Mammary epithelial cell (primary cell): ENCODE measurements at regions not wholly inside any gene's neighbourhood (a gene's known extent, or its start where the extent isn't known, plus 50 kb on each side); places are given as distances from the start of the nearest gene placed in this dataset.

Experiments used
- CTCF ChIP-seq, 2 donors: IDR thresholded peaks in 1 of 2; conservative IDR thresholded peaks in 1 of 2; 2 replicates each; pipeline ENCODE4 v1.5.1; 2011 to 2012; ENCODE audit warnings: inconsistent platforms in 2 of 2, low read length in 2 of 2, mild to moderate bottlenecking in 2 of 2, control low read depth in 1 of 2, low read depth in 1 of 2; ENCODE audit not compliant: insufficient read depth in 1 of 2; ENCODE audit errors: extremely low read depth in 1 of 2
- EZH2 ChIP-seq: IDR thresholded peaks from 2 replicates; pipeline ENCODE4 v1.6.1; 2012; ENCODE audit warnings: low read length, inconsistent platforms, borderline replicate concordance

- TF ChIP-seq CTCF (conservative IDR thresholded peaks at IDR 0.05 in 1 of 2, IDR thresholded peaks at IDR 0.05 in 1 of 2; ENCODE audit: extremely low read depth in 1 of 2, insufficient read depth in 1 of 2, low read depth in 1 of 2, low read length in 2 of 2) = no peak
- TF ChIP-seq EZH2 = no peak
These were observed 605.4 kb upstream of the FZD8 start for GRCh38 chr10:36247478-36247877.
